CD4-positive, alpha-beta T cell (primary cell): ENCODE measurements at regions not wholly inside any gene's neighbourhood (a gene's known extent, or its start where the extent isn't known, plus 50 kb on each side); places are given as distances from the start of the nearest gene placed in this dataset.

Experiments used
- ATAC-seq: fragments of 200-7000 bp; cut with Tn5 transposase; one replicate; pipeline ENCODE4 v1.10.0; 2022; ENCODE audit warnings: mild to moderate bottlenecking; ENCODE audit not compliant: poor library complexity
- CTCF ChIA-PET: fragments of 350-600 bp; sonication (Branson Sonifier 250); formaldehyde crosslinking; loops from one replicate; lab custom pipeline; 2021; ENCODE audit warnings: antibody characterized with exemption, inconsistent platforms; lab: Charles Lee
- POLR2A ChIA-PET: fragments of 350-600 bp; sonication (Branson Sonifier 250); formaldehyde crosslinking; loops from one replicate; lab custom pipeline; 2021; ENCODE audit warnings: antibody characterized with exemption, inconsistent platforms; lab: Charles Lee
- DNase-seq, 14 experiments: peaks; one replicate each; pipeline ENCODE4 v3.0.0-alpha.2; 2013 to 2020; ENCODE audit warnings: mixed read lengths in 2 of 14
- H3K27ac ChIP-seq, 2 donors: one replicate each; pipeline versions ENCODE4 v1.5.1 to v1.7.0; 2013; ENCODE audit warnings: low read length in 2 of 2, low read depth in 1 of 2, mild to moderate bottlenecking in 1 of 2
- H3K27me3 ChIP-seq, 2 experiments: 1 replicate in 1 of 2; 2 replicates in 1 of 2; pipeline versions ENCODE4 v1.6.1 to v1.7.0; 2013; ENCODE audit warnings: low read length in 2 of 2, control low read depth in 1 of 2, mild to moderate bottlenecking in 1 of 2, moderate library complexity in 1 of 2; ENCODE audit not compliant: insufficient read depth in 2 of 2, control insufficient read depth in 1 of 2
- H3K36me3 ChIP-seq: one replicate; pipeline ENCODE4 v1.6.1; 2013; ENCODE audit warnings: low read length, control low read depth; ENCODE audit not compliant: insufficient read depth
- H3K4me1 ChIP-seq: one replicate; pipeline ENCODE4 v1.6.1; 2013; ENCODE audit warnings: low read length, control low read depth; ENCODE audit not compliant: insufficient read depth
- H3K4me3 ChIP-seq: one replicate; pipeline ENCODE4 v1.5.1; 2013; ENCODE audit warnings: mild to moderate bottlenecking, low read length, moderate library complexity
- H3K9me3 ChIP-seq, 2 experiments: 1 replicate in 1 of 2; 2 replicates in 1 of 2; pipeline versions ENCODE4 v1.6.1 to v1.7.0; 2013; ENCODE audit warnings: low read length in 2 of 2, mild to moderate bottlenecking in 2 of 2, control low read depth in 1 of 2, moderate library complexity in 1 of 2; ENCODE audit not compliant: control insufficient read depth in 1 of 2, insufficient read depth in 1 of 2
- H3K27ac Mint-ChIP-seq: one replicate; pipeline ENCODE4 v1.8.0; 2020; ENCODE audit warnings: mixed read lengths
- H3K27me3 Mint-ChIP-seq: one replicate; pipeline ENCODE4 v1.8.0; 2021; ENCODE audit warnings: mixed read lengths
- H3K36me3 Mint-ChIP-seq: one replicate; pipeline ENCODE4 v1.8.0; 2021; ENCODE audit warnings: low read depth, mixed read lengths
- H3K4me1 Mint-ChIP-seq: one replicate; pipeline ENCODE4 v1.8.0; 2021; ENCODE audit warnings: low read depth, mixed read lengths
- H3K4me3 Mint-ChIP-seq: one replicate; pipeline ENCODE4 v1.8.0; 2020; ENCODE audit warnings: mild to moderate bottlenecking, mixed read lengths
- H3K9me3 Mint-ChIP-seq: one replicate; pipeline ENCODE4 v1.8.0; 2020; ENCODE audit warnings: mixed read lengths
- intact Hi-C, 2 experiments: fragments of 100-400 bp; cut with DNase I in 1 of 2; cut with micrococcal nuclease in 1 of 2; formaldehyde crosslinking; loops; one replicate each; pipeline versions ENCODE4 v1.15.1 to v1.9.0; 2023 to 2025; cut with DNase I, micrococcal nuclease
- TF ChIP-seq, protein P1 (sequence below): fragments of 200-600 bp; IDR thresholded peaks from one replicate; pipeline ENCODE4 v1.8.0; 2022; ENCODE audit warnings: antibody characterized with exemption, mild to moderate bottlenecking

GRCh38 chr5:153926201-153926600 is 112.5 kb downstream of the FAM114A2 start:
- no peak overlapping the region for H3K27ac ChIP-seq

DNA sequence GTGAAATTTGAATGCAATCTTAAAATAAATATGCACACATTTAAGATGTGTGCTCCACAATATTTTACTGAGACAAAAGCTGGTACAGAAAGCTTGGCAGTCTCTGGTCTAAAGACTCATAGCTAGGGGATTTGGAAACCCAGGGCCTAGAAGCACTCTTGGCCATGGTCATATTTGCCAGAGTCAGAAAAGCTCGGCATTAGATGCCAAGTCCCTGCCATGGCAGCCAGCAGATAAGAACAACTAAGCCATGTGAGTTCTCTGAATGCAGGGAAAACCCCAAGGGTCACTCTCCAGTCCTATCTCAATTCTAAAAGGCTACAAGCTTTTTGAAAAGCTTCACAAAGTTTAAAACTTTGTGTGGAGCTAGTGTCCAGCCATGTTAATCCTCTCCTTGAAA is 119.5 kb downstream of the FAM114A2 start:
- Mint-ChIP-seq H3K36me3 (no peaks in the 10 kb centered on the region), H3K27me3 (peaks cover 23% of the 10 kb centered on the region), H3K4me1 (no peaks in the 10 kb centered on the region), H3K4me3 (no peak overlapping the region), H3K27ac (no peak overlapping the region), H3K9me3 (peaks cover 6% of the 10 kb centered on the region)
- no peak overlapping the region for H3K27ac ChIP-seq
- ChIA-PET CTCF (interaction anchor here (0.9 kb wide), 1 partner anchor 11 kb away, joined by 3 read pairs; no protein-coding TSS in a partner anchor), POLR2A (no interaction called here)
- ATAC-seq, result no peak
- peaks cover 5 to 14% of the 10 kb centered on the region in 2 experiments for H3K9me3 ChIP-seq
- TF ChIP-seq, protein P1, sequence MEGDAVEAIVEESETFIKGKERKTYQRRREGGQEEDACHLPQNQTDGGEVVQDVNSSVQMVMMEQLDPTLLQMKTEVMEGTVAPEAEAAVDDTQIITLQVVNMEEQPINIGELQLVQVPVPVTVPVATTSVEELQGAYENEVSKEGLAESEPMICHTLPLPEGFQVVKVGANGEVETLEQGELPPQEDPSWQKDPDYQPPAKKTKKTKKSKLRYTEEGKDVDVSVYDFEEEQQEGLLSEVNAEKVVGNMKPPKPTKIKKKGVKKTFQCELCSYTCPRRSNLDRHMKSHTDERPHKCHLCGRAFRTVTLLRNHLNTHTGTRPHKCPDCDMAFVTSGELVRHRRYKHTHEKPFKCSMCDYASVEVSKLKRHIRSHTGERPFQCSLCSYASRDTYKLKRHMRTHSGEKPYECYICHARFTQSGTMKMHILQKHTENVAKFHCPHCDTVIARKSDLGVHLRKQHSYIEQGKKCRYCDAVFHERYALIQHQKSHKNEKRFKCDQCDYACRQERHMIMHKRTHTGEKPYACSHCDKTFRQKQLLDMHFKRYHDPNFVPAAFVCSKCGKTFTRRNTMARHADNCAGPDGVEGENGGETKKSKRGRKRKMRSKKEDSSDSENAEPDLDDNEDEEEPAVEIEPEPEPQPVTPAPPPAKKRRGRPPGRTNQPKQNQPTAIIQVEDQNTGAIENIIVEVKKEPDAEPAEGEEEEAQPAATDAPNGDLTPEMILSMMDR, result no peak
- H3K36me3 ChIP-seq, result no peaks in the 10 kb centered on the region
- peaks cover 0 to 6% of the 10 kb centered on the region in 2 experiments for H3K27me3 ChIP-seq
- H3K4me3 ChIP-seq, result no peak overlapping the region
- intact Hi-C loops, result no loop called here
- no peaks in the 10 kb centered on the region for H3K4me1 ChIP-seq
- DNase-seq, result no peak

More at GRCh38 chr5:153926201-153926600, 112.5 kb downstream of the FAM114A2 start:
- Mint-ChIP-seq H3K27me3 (peaks cover 32% of the 10 kb centered on the region), H3K9me3 (peaks cover 3% of the 10 kb centered on the region), H3K4me1 (no peaks in the 10 kb centered on the region), H3K4me3 (no peak overlapping the region), H3K27ac (no peak overlapping the region), H3K36me3 (no peaks in the 10 kb centered on the region)
- H3K36me3 ChIP-seq, result no peaks in the 10 kb centered on the region
- intact Hi-C loops, result no loop called here
- TF ChIP-seq, protein P1, result no peak
- ChIA-PET CTCF (no interaction called here), POLR2A (no interaction called here)
- H3K27me3 ChIP-seq, result peaks cover 0 to 3% of the 10 kb centered on the region in 2 experiments
- DNase-seq (no peak), ATAC-seq (no peak)
- no peaks in the 10 kb centered on the region for H3K9me3 ChIP-seq
- H3K4me1 ChIP-seq, result no peaks in the 10 kb centered on the region
- no peak overlapping the region for H3K4me3 ChIP-seq

- DNase-seq (no peak), ATAC-seq (no peak)
- ChIA-PET CTCF (no interaction called here), POLR2A (no interaction called here)
- Histone ChIP-seq H3K4me1 (no peaks in the 10 kb centered on the region), H3K36me3 (no peaks in the 10 kb centered on the region), H3K4me3 (no peak overlapping the region), H3K27me3 (no peaks in the 10 kb centered on the region), H3K27ac (no peak overlapping the region), H3K9me3 (no peaks in the 10 kb centered on the region)
- Mint-ChIP-seq H3K4me3 (no peak overlapping the region), H3K9me3 (no peaks in the 10 kb centered on the region), H3K27me3 (no peaks in the 10 kb centered on the region), H3K4me1 (no peaks in the 10 kb centered on the region), H3K36me3 (no peaks in the 10 kb centered on the region), H3K27ac (no peak overlapping the region)
- TF ChIP-seq, protein P1, result no peak
- intact Hi-C loops, result no loop called here
These were observed 131.4 kb downstream of the FAM114A2 start for GRCh38 chr5:153907170-153907775.
